Endothelial cell of umbilical vein (primary cell): ENCODE measurements at regions not wholly inside any gene's neighbourhood (a gene's known extent, or its start where the extent isn't known, plus 50 kb on each side); places are given as distances from the start of the nearest gene placed in this dataset.

Experiments used
- BruUV-seq: library from RNA; stranded (reverse); fragments of 400-500 nt; replicated peaks from 2 replicates; lab custom pipeline; 2021; lab: Mats Ljungman, UMichigan
- CTCF ChIA-PET: fragments of 300-600, 350-600 bp; sonication (Branson Sonifier 250); formaldehyde crosslinking; loops from one replicate; lab custom pipeline; 2021; ENCODE audit warnings: antibody characterized with exemption, inconsistent platforms; lab: Charles Lee
- POLR2A ChIA-PET: fragments of 300-600, 350-600 bp; sonication (Branson Sonifier 250); formaldehyde crosslinking; loops from one replicate; lab custom pipeline; 2021; ENCODE audit warnings: antibody characterized with exemption, inconsistent platforms; lab: Charles Lee
- DNase-seq: peaks from one replicate; pipeline ENCODE4 v3.0.0-alpha.2; 2011; ENCODE audit warnings: low read depth, low spot score
- FAIRE-seq: peaks from 2 replicates; lab custom pipeline; 2011; peaks lifted over from hg19 to GRCh38; lab: Jason Lieb, UNC
- H2AFZ ChIP-seq: 2 replicates; pipeline ENCODE4 v1.6.0; 2012; ENCODE audit warnings: low read depth, low read length, control low read depth, inconsistent platforms
- H3K27ac ChIP-seq: 2 replicates; pipeline ENCODE4 v1.5.1; 2011; ENCODE audit warnings: low read depth, mild to moderate bottlenecking, control low read depth, low read length, moderate library complexity; ENCODE audit not compliant: insufficient read depth
- H3K27me3 ChIP-seq, 2 experiments: 2 replicates each; pipeline versions ENCODE4 v1.6.0 to v1.6.1; 2011; ENCODE audit warnings: low read length in 2 of 2, mixed read lengths in 1 of 2; ENCODE audit not compliant: control insufficient read depth in 2 of 2, insufficient read depth in 2 of 2
- H3K36me3 ChIP-seq, 2 experiments: 2 replicates in 1 of 2; 3 replicates in 1 of 2; pipeline ENCODE4 v1.5.1; 2011; ENCODE audit warnings: low read length in 2 of 2, mild to moderate bottlenecking in 1 of 2, moderate library complexity in 1 of 2; ENCODE audit not compliant: control insufficient read depth in 2 of 2, insufficient read depth in 2 of 2; ENCODE audit errors: extremely low read depth in 1 of 2
- H3K4me1 ChIP-seq: 3 replicates; pipeline ENCODE4 v1.5.1; 2011; ENCODE audit warnings: mild to moderate bottlenecking, low read length; ENCODE audit not compliant: control insufficient read depth, insufficient read depth; ENCODE audit errors: extremely low read depth
- H3K4me2 ChIP-seq: 2 replicates; pipeline ENCODE4 v1.6.1; 2011; ENCODE audit warnings: low read length, control low read depth, mixed read lengths; ENCODE audit not compliant: insufficient read depth
- H3K4me3 ChIP-seq, 3 experiments: fragments of 200-600 bp in 1 of 3; sonication (generic), shearing (Covaris generic) in 1 of 3; replicated peaks in 1 of 3; 2 replicates each; pipeline ENCODE4 v1.5.1; 2011 to 2016; ENCODE audit warnings: control low read depth in 3 of 3, low read length in 3 of 3, mild to moderate bottlenecking in 2 of 3, inconsistent platforms in 1 of 3, low read depth in 1 of 3, moderate library complexity in 1 of 3; ENCODE audit not compliant: insufficient read depth in 1 of 3
- H3K79me2 ChIP-seq: 2 replicates; pipeline ENCODE4 v1.6.0; 2012; ENCODE audit warnings: low read length, inconsistent platforms; ENCODE audit not compliant: control insufficient read depth, insufficient read depth
- H3K9ac ChIP-seq: replicated peaks from 2 replicates; pipeline ENCODE3; 2011; ENCODE audit warnings: low read length, control low read depth; ENCODE audit not compliant: insufficient read depth; ENCODE audit errors: extremely low read depth
- H3K9me1 ChIP-seq: replicated peaks from 3 replicates; pipeline ENCODE4 v1.6.0; 2011; ENCODE audit warnings: mild to moderate bottlenecking, low read length; ENCODE audit not compliant: control insufficient read depth, insufficient read depth; ENCODE audit errors: extremely low read depth
- H3K9me3 ChIP-seq: replicated peaks from 2 replicates; pipeline ENCODE4 v1.5.1; 2012; ENCODE audit warnings: low read length, inconsistent platforms; ENCODE audit not compliant: control insufficient read depth, insufficient read depth
- H4K20me1 ChIP-seq: replicated peaks from 2 replicates; pipeline ENCODE3; 2011; ENCODE audit warnings: mild to moderate bottlenecking, low read length; ENCODE audit not compliant: control insufficient read depth, insufficient read depth; ENCODE audit errors: extremely low read depth
- CTCF ChIP-seq, 2 donors: IDR thresholded peaks; 1 replicate in 1 of 2; 2 replicates in 1 of 2; pipeline ENCODE4 v1.5.1; 2011; ENCODE audit warnings: low read length in 2 of 2, mild to moderate bottlenecking in 2 of 2, moderate library complexity in 2 of 2, control low read depth in 1 of 2, inconsistent platforms in 1 of 2, low read depth in 1 of 2; ENCODE audit not compliant: insufficient read depth in 1 of 2; ENCODE audit errors: extremely low read depth in 1 of 2
- EZH2 ChIP-seq: IDR thresholded peaks from 2 replicates; pipeline ENCODE4 v1.6.1; 2012; ENCODE audit warnings: borderline replicate concordance, low read depth, mild to moderate bottlenecking, moderate library complexity, low read length, inconsistent platforms; ENCODE audit not compliant: severe bottlenecking
- FOS ChIP-seq: IDR thresholded peaks from 2 replicates; pipeline ENCODE4 v1.6.1; 2011; ENCODE audit warnings: mild to moderate bottlenecking, low read length, moderate library complexity, borderline replicate concordance; ENCODE audit not compliant: insufficient read depth
- GATA2 ChIP-seq: IDR thresholded peaks from 2 replicates; pipeline ENCODE4 v1.7.0; 2011; ENCODE audit warnings: low read depth, mild to moderate bottlenecking, moderate library complexity, mixed read lengths, low read length; ENCODE audit not compliant: insufficient read length, insufficient read depth
- JUN ChIP-seq: IDR thresholded peaks from 2 replicates; pipeline ENCODE4 v1.6.1; 2011; ENCODE audit warnings: borderline replicate concordance, low read depth; ENCODE audit not compliant: insufficient read length, insufficient read depth
- MYC ChIP-seq: IDR thresholded peaks from one replicate; pipeline ENCODE4 v1.6.1; 2011; ENCODE audit warnings: mild to moderate bottlenecking, low read depth, low read length
- POLR2A ChIP-seq: IDR thresholded peaks from 2 replicates; pipeline ENCODE4 v1.6.1; 2012; ENCODE audit warnings: low read depth, mild to moderate bottlenecking, control low read depth, low read length
- POLR2AphosphoS5 ChIP-seq: IDR thresholded peaks from 2 replicates; pipeline ENCODE4 v1.6.1; 2012; ENCODE audit warnings: low read depth, mild to moderate bottlenecking, control low read depth, low read length, moderate library complexity; ENCODE audit not compliant: insufficient read depth
- dilution Hi-C: fragments of 300-500 bp; cut with MboI; formaldehyde crosslinking; loops from one replicate; pipeline ENCODE4 v1.15.0; 2019; ENCODE audit warnings: low sequenced_read_pairs; ENCODE audit not compliant: extremely low pct_ligation_motif_present
- intact Hi-C: fragments of 100-400 bp; cut with micrococcal nuclease; formaldehyde crosslinking; loops from one replicate; pipeline ENCODE4 v1.10.0; 2022
- TF ChIP-seq, protein P1 (sequence below): IDR thresholded peaks from 2 replicates; pipeline ENCODE4 v1.6.1; 2011; ENCODE audit not compliant: insufficient read depth, insufficient read length

- Histone ChIP-seq H3K9ac (no peak overlapping the region), H3K79me2 (no peaks in the 10 kb centered on the region), H3K4me3 (no peak overlapping the region), H3K27ac (no peak overlapping the region), H3K9me1 (no peaks in the 10 kb centered on the region), H3K36me3 (no peaks in the 10 kb centered on the region), H4K20me1 (no peaks in the 10 kb centered on the region), H3K27me3 (no peaks in the 10 kb centered on the region), H3K4me1 (no peaks in the 10 kb centered on the region), H3K4me2 (no peak overlapping the region), H2AFZ (no peak overlapping the region), H3K9me3 (no peaks in the 10 kb centered on the region)
- dilution Hi-C loops (no loop called here), intact Hi-C loops (no loop called here)
- BruUV-seq = no TSS peak
- TF ChIP-seq MYC = no peak
- TF ChIP-seq CTCF (IDR thresholded peaks at IDR 0.05; ENCODE audit: extremely low read depth in 1 of 2, insufficient read depth in 1 of 2, low read depth in 1 of 2, low read length in 2 of 2) = no peak
- TF ChIP-seq POLR2A = no peak
- no peak for TF ChIP-seq GATA2
- TF ChIP-seq JUN = no peak
- TF ChIP-seq FOS = no peak
- TF ChIP-seq EZH2 = no peak
- TF ChIP-seq, protein P1, sequence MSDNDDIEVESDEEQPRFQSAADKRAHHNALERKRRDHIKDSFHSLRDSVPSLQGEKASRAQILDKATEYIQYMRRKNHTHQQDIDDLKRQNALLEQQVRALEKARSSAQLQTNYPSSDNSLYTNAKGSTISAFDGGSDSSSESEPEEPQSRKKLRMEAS = no peak
- TF ChIP-seq POLR2AphosphoS5 = no peak
- no peak for DNase-seq
- no peak for FAIRE-seq
- ChIA-PET CTCF (no interaction called here), POLR2A (no interaction called here)
These were observed 853.0 kb downstream of the SLITRK6 start for GRCh38 chr13:84946192-84946591.
